ENCODE measurements at regions not wholly inside any gene's neighbourhood (a gene's known extent, or its start where the extent isn't known, plus 50 kb on each side); places are given as distances from the start of the nearest gene placed in this dataset.

GRCh38 chr1:189779034-189779433 is 698.6 kb downstream of the BRINP3 start:
- no peak for TF ChIP-seq POLR2A (IDR thresholded peaks at IDR 0.05)
- no peak for TF ChIP-seq CTCF (IDR thresholded peaks at IDR 0.05 in 8 of 11, conservative IDR thresholded peaks at IDR 0.05 in 3 of 11)
